KBM-7 (cell line): ENCODE measurements at regions not wholly inside any gene's neighbourhood (a gene's known extent, or its start where the extent isn't known, plus 50 kb on each side); places are given as distances from the start of the nearest gene placed in this dataset.

Source experiments
- DNase-seq: peaks from one replicate; pipeline ENCODE4 v3.0.0-alpha.2; 2015
- in situ Hi-C: fragments of 300-500 bp; cut with MboI; formaldehyde crosslinking; loops from 2 replicates; pipeline ENCODE4 v1.14.3; 2020; ENCODE audit warnings: low sequenced_read_pairs, low pct_unique_long_range_greater_than_20kb, mixed read lengths

- DNase-seq: peak; percentile 85
- in situ Hi-C loops: no loop called here
Observed at GRCh38 chr2:186913870-186914269, 64.9 kb upstream of the ZSWIM2 start.

- in situ Hi-C loops: no loop called here
- DNase-seq: no peak
Observed at GRCh38 chr2:186912979-186913378, 64.0 kb upstream of the ZSWIM2 start.

- in situ Hi-C loops: no loop called here
- no peak for DNase-seq
Observed at GRCh38 chr2:186911551-186912085, 62.6 kb upstream of the ZSWIM2 start.

DNA sequence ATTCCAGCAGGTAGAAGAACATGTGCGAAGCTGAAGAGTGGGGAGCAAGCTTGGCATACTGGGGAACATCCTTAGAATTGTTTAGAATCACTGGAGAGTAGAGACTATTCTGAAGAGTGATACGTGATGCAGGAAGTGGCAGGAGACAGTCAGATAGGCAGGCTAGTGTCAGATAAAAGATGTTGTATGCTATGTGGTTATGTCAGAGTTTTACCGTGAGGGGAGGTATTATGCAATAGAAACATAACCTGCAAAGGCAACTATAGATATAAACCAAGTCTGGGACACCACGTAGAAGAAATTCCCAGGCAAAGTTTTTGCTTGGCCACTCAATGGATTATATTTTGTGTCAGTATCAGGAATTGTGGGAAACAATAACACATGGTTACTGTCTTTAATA is 62.0 kb upstream of the ZSWIM2 start:
- in situ Hi-C loops: no loop called here
- DNase-seq: no peak

DNA sequence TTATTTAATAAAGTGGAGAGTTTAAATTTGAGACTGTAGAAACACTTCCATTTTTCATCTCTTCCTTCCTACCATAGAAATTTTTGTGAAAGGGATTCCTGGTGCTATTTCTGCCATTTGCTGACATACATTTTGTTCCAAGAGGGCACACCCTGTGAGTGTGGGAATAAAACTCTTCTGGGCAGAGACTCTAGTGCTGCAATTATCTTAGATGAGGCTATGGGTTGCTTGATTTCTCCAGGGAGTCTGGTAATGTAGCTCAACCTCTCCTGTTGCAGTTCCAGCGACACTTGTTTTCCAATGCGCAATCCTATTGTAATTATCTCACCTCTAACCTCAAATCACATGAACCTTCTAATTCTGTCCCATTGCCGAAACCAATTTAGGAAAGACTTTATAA is 60.1 kb upstream of the ZSWIM2 start:
- DNase-seq: no peak
- in situ Hi-C loops: no loop called here

DNA sequence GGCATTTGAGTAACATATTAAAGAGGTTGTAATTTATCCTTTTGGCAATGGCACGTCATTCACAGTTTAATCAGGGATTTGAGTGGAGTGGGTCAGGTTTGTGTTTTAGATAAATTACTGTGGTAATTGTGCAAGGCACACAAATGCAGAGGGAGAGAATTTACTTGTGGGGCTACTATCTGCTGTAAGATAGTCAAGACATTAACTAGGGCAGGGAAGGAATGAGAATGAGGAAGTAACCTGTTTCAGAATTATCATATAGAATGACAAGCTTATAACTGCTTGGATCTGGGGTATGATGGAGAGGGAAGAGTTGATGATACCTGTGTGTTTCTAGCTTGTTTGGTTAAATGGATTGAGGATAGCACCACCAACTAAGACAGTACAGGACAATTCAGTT is 58.9 kb upstream of the ZSWIM2 start:
- in situ Hi-C loops: no loop called here
- DNase-seq: no peak

- no peak for DNase-seq
- in situ Hi-C loops: no loop called here
Observed at GRCh38 chr2:186903216-186903615, 54.2 kb upstream of the ZSWIM2 start.
